ENCODE measurements at regions not wholly inside any gene's neighbourhood (a gene's known extent, or its start where the extent isn't known, plus 50 kb on each side); places are given as distances from the start of the nearest gene placed in this dataset.

DNA sequence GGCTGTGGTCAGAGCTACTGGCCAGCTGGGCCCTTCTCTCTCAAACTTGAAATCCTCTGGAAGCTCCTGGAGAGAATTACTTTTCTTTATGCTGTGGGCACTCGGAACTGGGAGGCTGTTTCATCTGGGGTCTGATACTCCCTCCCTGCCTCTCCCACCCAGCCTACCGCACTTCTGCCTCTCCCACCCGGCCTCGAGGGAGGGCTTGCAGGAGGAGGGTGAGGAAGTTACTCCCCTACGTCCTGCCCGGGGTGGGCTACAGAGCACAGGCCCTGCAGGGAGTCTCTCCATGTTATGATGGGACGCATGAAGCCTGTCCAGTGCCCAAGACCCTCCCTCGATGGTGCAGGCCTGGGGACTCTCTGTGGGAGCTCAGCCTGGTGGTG is 584.6 kb upstream of the MKI67 start:
- no peak for DNase-seq (ENCODE audit: extremely low spot score in 2 of 2)
- H3K4me1 ChIP-seq = peaks cover 5% of the 10 kb centered on the region
- TF ChIP-seq POLR2AphosphoS5 (IDR thresholded peaks at IDR 0.05; ENCODE audit: insufficient read depth in 1 of 2, low read depth in 1 of 2) = no peak
- TF ChIP-seq POLR2A (IDR thresholded peaks at IDR 0.05) = no peak
- TF ChIP-seq, protein P1, sequence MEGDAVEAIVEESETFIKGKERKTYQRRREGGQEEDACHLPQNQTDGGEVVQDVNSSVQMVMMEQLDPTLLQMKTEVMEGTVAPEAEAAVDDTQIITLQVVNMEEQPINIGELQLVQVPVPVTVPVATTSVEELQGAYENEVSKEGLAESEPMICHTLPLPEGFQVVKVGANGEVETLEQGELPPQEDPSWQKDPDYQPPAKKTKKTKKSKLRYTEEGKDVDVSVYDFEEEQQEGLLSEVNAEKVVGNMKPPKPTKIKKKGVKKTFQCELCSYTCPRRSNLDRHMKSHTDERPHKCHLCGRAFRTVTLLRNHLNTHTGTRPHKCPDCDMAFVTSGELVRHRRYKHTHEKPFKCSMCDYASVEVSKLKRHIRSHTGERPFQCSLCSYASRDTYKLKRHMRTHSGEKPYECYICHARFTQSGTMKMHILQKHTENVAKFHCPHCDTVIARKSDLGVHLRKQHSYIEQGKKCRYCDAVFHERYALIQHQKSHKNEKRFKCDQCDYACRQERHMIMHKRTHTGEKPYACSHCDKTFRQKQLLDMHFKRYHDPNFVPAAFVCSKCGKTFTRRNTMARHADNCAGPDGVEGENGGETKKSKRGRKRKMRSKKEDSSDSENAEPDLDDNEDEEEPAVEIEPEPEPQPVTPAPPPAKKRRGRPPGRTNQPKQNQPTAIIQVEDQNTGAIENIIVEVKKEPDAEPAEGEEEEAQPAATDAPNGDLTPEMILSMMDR (IDR thresholded peaks at IDR 0.05) = no peak

DNA sequence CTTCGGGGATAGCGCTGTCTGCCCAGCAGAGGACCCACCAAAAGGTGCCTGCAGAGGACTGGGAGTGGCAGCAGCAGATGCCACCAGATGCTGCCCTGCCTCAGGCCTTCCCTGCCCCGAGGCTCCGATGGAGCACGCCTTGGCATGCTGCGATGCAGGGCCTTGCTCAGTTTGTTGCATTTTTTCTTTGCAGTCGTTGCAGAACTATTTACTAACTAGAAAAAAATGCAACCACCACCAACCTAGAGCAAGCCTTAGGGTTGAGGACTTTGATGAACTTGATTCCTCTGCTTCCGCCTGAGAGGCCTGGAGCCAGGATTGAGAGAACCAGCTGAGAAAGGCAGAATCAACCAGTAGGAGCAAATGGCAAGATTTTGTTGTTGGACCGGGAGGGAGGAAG is 585.6 kb upstream of the MKI67 start:
- Histone ChIP-seq H3K36me3 (no peaks in the 10 kb centered on the region), H3K9me3 (no peaks in the 10 kb centered on the region), H3K4me3 (no peak overlapping the region), H3K27ac (no peak overlapping the region), H3K27me3 (no peaks in the 10 kb centered on the region), H3K4me1 (peaks cover 5% of the 10 kb centered on the region)
- no peak for TF ChIP-seq POLR2A (IDR thresholded peaks at IDR 0.05)
- no peak for TF ChIP-seq POLR2AphosphoS5 (IDR thresholded peaks at IDR 0.05; ENCODE audit: insufficient read depth in 1 of 2, low read depth in 1 of 2)
- TF ChIP-seq, protein P1 (IDR thresholded peaks at IDR 0.05) = no peak
- DNase-seq (ENCODE audit: extremely low spot score in 2 of 2) = peak; percentile 29 to 49
- intact Hi-C loops (cut with DNase I) = no loop called here

More for the DNA sequence above, 584.6 kb upstream of the MKI67 start:
- intact Hi-C loops (cut with DNase I) = no loop called here
- Histone ChIP-seq H3K36me3 (no peaks in the 10 kb centered on the region), H3K9me3 (no peaks in the 10 kb centered on the region), H3K4me3 (no peak overlapping the region), H3K27me3 (no peaks in the 10 kb centered on the region), H3K27ac (no peak overlapping the region)

DNA sequence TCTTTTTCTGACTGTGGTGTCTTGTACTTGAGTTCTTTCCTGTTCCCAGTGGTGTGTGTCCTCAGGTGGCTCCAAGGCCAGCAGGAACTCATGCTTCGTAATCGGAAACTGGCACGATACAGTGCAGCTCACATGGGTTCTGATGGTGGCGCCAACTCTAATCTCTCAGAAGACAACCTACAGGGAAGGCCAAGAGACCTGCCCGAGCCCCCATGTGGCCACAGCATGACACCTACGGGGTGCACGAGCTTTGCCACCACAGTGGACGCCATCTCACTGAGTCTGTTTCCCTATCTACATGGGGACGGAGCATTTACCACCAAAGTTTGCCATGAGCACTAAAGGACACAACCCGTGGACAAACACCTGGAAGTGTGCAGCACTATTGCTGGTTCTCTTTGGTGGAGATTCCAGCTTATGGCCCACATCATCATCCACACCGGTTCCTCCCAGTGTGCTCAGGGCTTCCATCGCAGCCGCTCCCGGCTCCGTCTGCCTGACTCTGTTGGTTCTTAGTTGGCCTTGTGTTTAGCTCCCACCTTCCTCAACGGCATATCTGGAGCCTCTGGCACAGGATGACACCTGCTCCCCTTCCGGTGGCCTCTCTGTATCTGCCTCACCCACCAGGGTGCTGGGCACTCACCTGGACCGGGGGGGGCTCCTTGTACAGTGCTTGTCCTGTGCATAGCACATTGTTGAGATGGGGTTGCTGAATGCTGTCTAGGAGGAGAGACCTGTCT is 586.6 kb upstream of the MKI67 start:
- TF ChIP-seq, protein P1 (IDR thresholded peaks at IDR 0.05) = no peak
- TF ChIP-seq POLR2AphosphoS5 (IDR thresholded peaks at IDR 0.05; ENCODE audit: insufficient read depth in 1 of 2, low read depth in 1 of 2) (no peak), POLR2A (IDR thresholded peaks at IDR 0.05) (no peak)
- Histone ChIP-seq H3K27me3 (no peaks in the 10 kb centered on the region), H3K4me3 (no peak overlapping the region), H3K27ac (no peak overlapping the region), H3K36me3 (no peaks in the 10 kb centered on the region), H3K4me1 (peaks cover 5% of the 10 kb centered on the region), H3K9me3 (no peaks in the 10 kb centered on the region)
- peak; percentile 61 to 84 for DNase-seq (ENCODE audit: extremely low spot score in 2 of 2)
- intact Hi-C loops (cut with DNase I) = no loop called here

DNA sequence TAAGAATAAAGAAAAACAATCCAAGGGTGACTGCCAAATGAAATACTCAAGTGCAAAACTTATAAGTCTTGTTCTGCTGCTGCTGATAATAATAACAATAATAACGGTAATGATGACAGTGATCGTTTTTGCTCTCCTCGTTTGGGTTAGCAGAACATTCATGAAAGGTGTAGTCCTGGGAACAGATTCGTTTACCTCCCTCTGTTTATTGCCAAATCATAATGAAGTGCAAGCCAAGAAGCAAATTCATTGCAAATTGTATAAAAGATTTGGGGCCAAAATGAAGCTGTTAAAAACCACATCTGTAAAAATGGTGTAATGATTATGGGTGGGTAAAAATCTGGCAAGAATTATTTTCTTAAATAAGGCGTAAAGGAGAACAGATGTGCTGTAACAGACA is 587.2 kb upstream of the MKI67 start:
- no peaks in the 10 kb centered on the region for H3K27me3 ChIP-seq
- no peaks in the 10 kb centered on the region for H3K9me3 ChIP-seq
- no peak overlapping the region for H3K27ac ChIP-seq
- DNase-seq (ENCODE audit: extremely low spot score in 2 of 2) = no peak
- no peak overlapping the region for H3K4me3 ChIP-seq
- H3K36me3 ChIP-seq = no peaks in the 10 kb centered on the region
- TF ChIP-seq POLR2AphosphoS5 (IDR thresholded peaks at IDR 0.05; ENCODE audit: insufficient read depth in 1 of 2, low read depth in 1 of 2) (no peak), POLR2A (IDR thresholded peaks at IDR 0.05) (no peak)
- TF ChIP-seq, protein P1 (IDR thresholded peaks at IDR 0.05) = no peak
- intact Hi-C loops (cut with DNase I) = no loop called here
- H3K4me1 ChIP-seq = peaks cover 5% of the 10 kb centered on the region

DNA sequence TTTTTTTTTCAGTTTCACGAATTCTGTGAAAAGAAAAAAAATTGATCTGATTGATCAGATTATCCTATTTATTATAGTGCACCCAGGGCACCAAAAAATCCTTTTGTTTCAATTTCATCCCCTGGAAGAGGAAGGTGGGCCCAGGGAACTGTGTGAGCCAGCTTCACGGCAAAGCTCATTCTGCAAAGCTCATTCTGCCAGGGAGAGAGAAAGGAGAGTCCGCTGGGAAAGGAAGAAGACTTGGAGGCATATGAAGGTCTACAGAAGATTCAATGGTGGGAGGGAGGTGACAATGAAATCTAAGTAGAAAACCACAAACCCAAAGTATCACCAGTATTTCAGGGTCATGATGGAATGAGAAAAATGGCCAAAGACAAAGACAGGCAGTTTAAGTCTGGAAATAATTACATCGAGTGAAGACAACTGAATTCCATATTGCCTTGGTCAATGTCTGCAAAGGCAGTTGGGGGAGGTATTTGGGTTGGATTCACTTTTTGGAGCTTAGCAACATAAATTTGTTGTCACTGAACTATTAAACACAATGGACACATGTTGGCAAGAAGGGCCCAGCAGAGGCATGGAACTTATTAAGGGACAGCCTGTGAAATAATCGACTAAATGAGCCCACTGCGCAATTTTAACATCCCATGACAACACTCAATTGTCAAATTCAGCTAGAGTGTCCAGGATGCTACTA is 587.8 kb upstream of the MKI67 start:
- Histone ChIP-seq H3K27me3 (no peaks in the 10 kb centered on the region), H3K27ac (no peak overlapping the region)

More for the DNA sequence above, 587.8 kb upstream of the MKI67 start:
- TF ChIP-seq POLR2AphosphoS5 (IDR thresholded peaks at IDR 0.05; ENCODE audit: insufficient read depth in 1 of 2, low read depth in 1 of 2) = no peak
- TF ChIP-seq POLR2A (IDR thresholded peaks at IDR 0.05) = no peak
- TF ChIP-seq, protein P1 (IDR thresholded peaks at IDR 0.05) = no peak
- intact Hi-C loops (cut with DNase I) = no loop called here
- no peaks in the 10 kb centered on the region for H3K36me3 ChIP-seq
- peaks cover 5% of the 10 kb centered on the region for H3K4me1 ChIP-seq
- no peaks in the 10 kb centered on the region for H3K9me3 ChIP-seq
- no peak overlapping the region for H3K4me3 ChIP-seq
- peak in 1 of 2 donors; percentile 67 for DNase-seq (ENCODE audit: extremely low spot score in 2 of 2)
